OCI-LY1 (cell line): ENCODE measurements at regions not wholly inside any gene's neighbourhood (a gene's known extent, or its start where the extent isn't known, plus 50 kb on each side); places are given as distances from the start of the nearest gene placed in this dataset.

ENCODE experiments used
- EZH2 ChIP-seq: fragments of 200-600 bp; sonication (generic), shearing (Covaris generic); IDR thresholded peaks from 2 replicates; pipeline ENCODE4 v1.8.0; 2017; ENCODE audit warnings: borderline replicate concordance, mixed run types, mild to moderate bottlenecking, antibody characterized with exemption, low read length, moderate library complexity, mixed read lengths
- TF ChIP-seq, protein P1 (sequence below): fragments of 200-600 bp; sonication (generic), shearing (Covaris generic); IDR thresholded peaks from 2 replicates; pipeline ENCODE4 v1.5.1; 2017; ENCODE audit warnings: mild to moderate bottlenecking, antibody characterized with exemption, low read length, moderate library complexity, mixed read lengths

DNA sequence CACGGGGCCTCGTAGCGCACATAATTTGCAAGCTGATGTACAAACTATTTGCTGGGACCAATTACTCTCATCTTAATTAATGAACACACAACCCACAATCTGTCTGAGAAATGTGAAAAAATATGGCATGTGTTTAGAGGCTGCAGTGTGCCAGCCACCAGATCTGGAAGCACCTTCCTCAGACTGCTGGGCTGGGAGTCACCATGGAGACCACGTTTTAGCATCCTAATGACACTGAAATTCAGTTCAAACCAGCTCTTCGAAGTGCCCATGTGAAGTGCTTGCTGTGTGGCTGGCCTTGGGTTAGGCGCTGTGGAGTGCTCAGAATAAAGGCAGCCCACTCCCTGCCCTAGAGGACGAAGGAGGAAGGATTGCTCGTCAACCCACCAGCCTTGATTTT is 482.4 kb downstream of the OMA1 start:
- TF ChIP-seq, protein P1, sequence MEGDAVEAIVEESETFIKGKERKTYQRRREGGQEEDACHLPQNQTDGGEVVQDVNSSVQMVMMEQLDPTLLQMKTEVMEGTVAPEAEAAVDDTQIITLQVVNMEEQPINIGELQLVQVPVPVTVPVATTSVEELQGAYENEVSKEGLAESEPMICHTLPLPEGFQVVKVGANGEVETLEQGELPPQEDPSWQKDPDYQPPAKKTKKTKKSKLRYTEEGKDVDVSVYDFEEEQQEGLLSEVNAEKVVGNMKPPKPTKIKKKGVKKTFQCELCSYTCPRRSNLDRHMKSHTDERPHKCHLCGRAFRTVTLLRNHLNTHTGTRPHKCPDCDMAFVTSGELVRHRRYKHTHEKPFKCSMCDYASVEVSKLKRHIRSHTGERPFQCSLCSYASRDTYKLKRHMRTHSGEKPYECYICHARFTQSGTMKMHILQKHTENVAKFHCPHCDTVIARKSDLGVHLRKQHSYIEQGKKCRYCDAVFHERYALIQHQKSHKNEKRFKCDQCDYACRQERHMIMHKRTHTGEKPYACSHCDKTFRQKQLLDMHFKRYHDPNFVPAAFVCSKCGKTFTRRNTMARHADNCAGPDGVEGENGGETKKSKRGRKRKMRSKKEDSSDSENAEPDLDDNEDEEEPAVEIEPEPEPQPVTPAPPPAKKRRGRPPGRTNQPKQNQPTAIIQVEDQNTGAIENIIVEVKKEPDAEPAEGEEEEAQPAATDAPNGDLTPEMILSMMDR: no peak
- no peak for TF ChIP-seq EZH2
